ENCODE measurements at regions not wholly inside any gene's neighbourhood (a gene's known extent, or its start where the extent isn't known, plus 50 kb on each side); places are given as distances from the start of the nearest gene placed in this dataset.

GRCh38 chr11:71371674-71372069 lies 76.5 kb downstream of the DHCR7 start:
- H3K27ac Mint-ChIP-seq: no peak overlapping the region
- H3K9me3 Mint-ChIP-seq: peaks cover 7% of the 10 kb centered on the region
- no peak for TF ChIP-seq CTCF (IDR thresholded peaks at IDR 0.05; ENCODE audit: unreplicated experiment in 3 of 3)
- no peak overlapping the region for H3K4me3 Mint-ChIP-seq
- no peaks in the 10 kb centered on the region for H3K4me1 Mint-ChIP-seq
- H3K27me3 Mint-ChIP-seq (ENCODE audit: low read depth): peaks cover 10% of the 10 kb centered on the region
- no peaks in the 10 kb centered on the region for H3K36me3 Mint-ChIP-seq (ENCODE audit: low read depth)

GRCh38 chr11:71370895-71371673 lies 77.1 kb downstream of the DHCR7 start:
- H3K36me3 Mint-ChIP-seq (ENCODE audit: low read depth): no peaks in the 10 kb centered on the region

GRCh38 chr11:71370020-71370747 lies 78.0 kb downstream of the DHCR7 start:
- Mint-ChIP-seq H3K4me1 (no peaks in the 10 kb centered on the region), H3K27me3 (ENCODE audit: low read depth) (peaks cover 10% of the 10 kb centered on the region), H3K27ac (no peak overlapping the region), H3K9me3 (no peaks in the 10 kb centered on the region), H3K36me3 (ENCODE audit: low read depth) (no peaks in the 10 kb centered on the region), H3K4me3 (no peak overlapping the region)
- TF ChIP-seq CTCF (IDR thresholded peaks at IDR 0.05; ENCODE audit: unreplicated experiment in 3 of 3): no peak

More at GRCh38 chr11:71370895-71371673, 77.1 kb downstream of the DHCR7 start:
- Mint-ChIP-seq H3K4me1 (no peaks in the 10 kb centered on the region), H3K9me3 (peaks cover under 1% of the 10 kb centered on the region), H3K4me3 (no peak overlapping the region), H3K27ac (no peak overlapping the region), H3K27me3 (ENCODE audit: low read depth) (peaks cover 10% of the 10 kb centered on the region)
- TF ChIP-seq CTCF (IDR thresholded peaks at IDR 0.05; ENCODE audit: unreplicated experiment in 3 of 3): no peak

- TF ChIP-seq CTCF (IDR thresholded peaks at IDR 0.05; ENCODE audit: unreplicated experiment in 3 of 3): no peak
- no peak overlapping the region for H3K27ac Mint-ChIP-seq
- no peaks in the 10 kb centered on the region for H3K4me1 Mint-ChIP-seq
- no peak overlapping the region for H3K4me3 Mint-ChIP-seq
- no peaks in the 10 kb centered on the region for H3K9me3 Mint-ChIP-seq
- H3K36me3 Mint-ChIP-seq (ENCODE audit: low read depth): no peaks in the 10 kb centered on the region
- peaks cover 10% of the 10 kb centered on the region for H3K27me3 Mint-ChIP-seq (ENCODE audit: low read depth)
Measured at GRCh38 chr11:71369411-71369810, 78.8 kb downstream of the DHCR7 start.

- H3K36me3 Mint-ChIP-seq (ENCODE audit: low read depth): no peaks in the 10 kb centered on the region
- H3K27ac Mint-ChIP-seq: no peak overlapping the region
- no peaks in the 10 kb centered on the region for H3K4me1 Mint-ChIP-seq
- no peaks in the 10 kb centered on the region for H3K9me3 Mint-ChIP-seq
- H3K27me3 Mint-ChIP-seq (ENCODE audit: low read depth): peaks cover 10% of the 10 kb centered on the region
- H3K4me3 Mint-ChIP-seq: no peak overlapping the region
- TF ChIP-seq CTCF (IDR thresholded peaks at IDR 0.05; ENCODE audit: unreplicated experiment in 3 of 3): no peak
Measured at GRCh38 chr11:71368966-71369365, 79.2 kb downstream of the DHCR7 start.
